SJCRH30 (cell line): ENCODE measurements at regions not wholly inside any gene's neighbourhood (a gene's known extent, or its start where the extent isn't known, plus 50 kb on each side); places are given as distances from the start of the nearest gene placed in this dataset.

ENCODE experiments used
- DNase-seq, 2 experiments: peaks; one replicate each; pipeline ENCODE4 v3.0.0-alpha.2; 2015 to 2020
- H3K27ac ChIP-seq: fragments of 250-450 bp; sonication (Bioruptor Pico); 2 replicates; pipeline ENCODE4 v1.5.1; 2020; ENCODE audit warnings: mild to moderate bottlenecking, moderate library complexity
- H3K27me3 ChIP-seq: fragments of 250-450 bp; sonication (Bioruptor Pico); 2 replicates; pipeline ENCODE4 v1.5.1; 2020; ENCODE audit warnings: mild to moderate bottlenecking, moderate library complexity
- H3K36me3 ChIP-seq: fragments of 250-450 bp; sonication (Bioruptor Pico); 2 replicates; pipeline ENCODE4 v1.5.1; 2020; ENCODE audit warnings: mild to moderate bottlenecking, moderate library complexity
- H3K4me1 ChIP-seq: fragments of 250-450 bp; sonication (Bioruptor Pico); 2 replicates; pipeline ENCODE4 v1.5.1; 2020; ENCODE audit warnings: mild to moderate bottlenecking, moderate library complexity
- H3K4me3 ChIP-seq: fragments of 250-450 bp; sonication (Bioruptor Pico); 2 replicates; pipeline ENCODE4 v1.5.1; 2020; ENCODE audit warnings: mild to moderate bottlenecking, moderate library complexity
- H3K9me3 ChIP-seq: fragments of 250-450 bp; sonication (Bioruptor Pico); replicated peaks from 2 replicates; pipeline ENCODE4 v1.5.1; 2020; ENCODE audit warnings: mild to moderate bottlenecking, moderate library complexity

DNA sequence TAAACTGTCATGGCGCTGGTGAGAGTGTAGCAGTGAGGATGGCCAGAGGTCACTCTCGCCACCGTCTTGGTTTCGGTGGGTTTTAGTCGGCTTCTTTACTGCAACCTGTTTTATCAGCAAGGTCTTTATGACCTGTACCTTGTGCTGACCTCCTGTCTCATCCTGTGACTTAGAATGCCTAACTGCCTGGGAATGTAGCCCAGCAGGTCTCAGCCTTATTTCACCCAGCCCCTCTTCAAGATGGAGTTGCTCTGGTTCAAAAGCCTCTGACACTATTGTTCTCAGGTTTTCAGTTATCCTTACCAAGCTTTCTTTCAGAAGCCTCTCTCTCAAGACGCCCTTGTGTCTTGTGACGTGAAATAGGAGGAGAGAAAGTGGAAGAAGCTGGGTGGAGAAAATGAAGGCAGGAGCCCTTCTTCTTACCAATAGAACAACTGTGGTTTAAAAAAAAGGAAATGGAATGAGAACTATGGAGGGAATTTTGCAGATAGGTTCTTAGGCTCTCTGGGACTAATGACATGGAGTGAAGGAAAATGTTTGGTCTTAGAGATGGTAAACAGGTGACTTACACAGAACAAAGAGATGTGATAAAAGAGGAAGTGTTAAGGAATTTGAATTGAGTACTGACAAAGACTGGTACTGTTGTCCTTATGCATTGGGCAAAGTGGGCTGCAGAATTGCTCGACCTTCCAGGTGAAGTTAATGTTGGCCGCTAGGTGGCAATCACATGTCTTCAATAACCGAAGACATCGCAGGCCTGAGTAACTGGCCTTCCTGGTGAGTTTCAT is 133.3 kb upstream of the RAI14 start:
- Histone ChIP-seq H3K27me3 (no peaks in the 10 kb centered on the region), H3K4me3 (no peak overlapping the region), H3K27ac (no peak overlapping the region), H3K4me1 (no peaks in the 10 kb centered on the region), H3K36me3 (no peaks in the 10 kb centered on the region), H3K9me3 (no peaks in the 10 kb centered on the region)
- peak; percentile 76 to 88 for DNase-seq

DNA sequence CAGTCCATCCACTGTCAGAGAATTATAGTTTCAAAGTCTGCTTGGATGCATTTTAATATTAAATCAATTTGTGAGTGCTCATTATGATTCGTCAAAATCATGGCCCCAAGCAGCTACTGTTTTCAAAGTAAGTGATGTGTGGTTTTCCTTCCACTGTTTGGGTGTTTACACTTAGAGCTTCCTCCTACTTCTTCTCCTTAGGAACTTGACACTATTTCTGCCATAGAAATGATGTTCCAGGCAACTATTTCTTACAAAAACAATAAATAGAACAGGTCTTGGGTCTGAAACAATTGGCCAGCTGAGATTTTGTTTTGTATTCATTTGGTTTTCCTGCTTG is 132.8 kb upstream of the RAI14 start:
- no peak overlapping the region for H3K27ac ChIP-seq
- H3K27me3 ChIP-seq: no peaks in the 10 kb centered on the region
- DNase-seq: no peak
- no peaks in the 10 kb centered on the region for H3K9me3 ChIP-seq
- H3K36me3 ChIP-seq: no peaks in the 10 kb centered on the region
- H3K4me3 ChIP-seq: no peak overlapping the region
- no peaks in the 10 kb centered on the region for H3K4me1 ChIP-seq

DNA sequence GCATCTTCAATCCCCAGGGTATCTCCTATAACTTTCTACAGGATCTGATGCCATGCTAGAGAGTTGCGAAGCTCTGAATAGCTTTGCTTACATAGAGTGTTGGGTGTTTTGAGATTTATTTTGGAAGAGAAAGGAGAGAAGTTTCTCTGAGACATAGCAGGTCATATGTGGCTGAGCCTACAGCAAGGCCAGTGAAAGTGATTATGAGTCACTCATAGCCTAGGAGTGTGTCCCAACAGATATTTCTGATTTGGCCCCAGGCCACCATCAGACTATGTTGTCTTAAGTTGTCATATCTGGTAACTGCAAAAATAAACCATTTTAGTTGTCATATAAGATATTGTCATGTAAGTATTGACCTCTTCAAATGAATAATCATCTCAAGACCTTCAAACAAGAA is 132.0 kb upstream of the RAI14 start:
- Histone ChIP-seq H3K4me1 (no peaks in the 10 kb centered on the region), H3K4me3 (no peak overlapping the region), H3K27me3 (no peaks in the 10 kb centered on the region), H3K27ac (no peak overlapping the region), H3K36me3 (no peaks in the 10 kb centered on the region), H3K9me3 (no peaks in the 10 kb centered on the region)
- DNase-seq: no peak

DNA sequence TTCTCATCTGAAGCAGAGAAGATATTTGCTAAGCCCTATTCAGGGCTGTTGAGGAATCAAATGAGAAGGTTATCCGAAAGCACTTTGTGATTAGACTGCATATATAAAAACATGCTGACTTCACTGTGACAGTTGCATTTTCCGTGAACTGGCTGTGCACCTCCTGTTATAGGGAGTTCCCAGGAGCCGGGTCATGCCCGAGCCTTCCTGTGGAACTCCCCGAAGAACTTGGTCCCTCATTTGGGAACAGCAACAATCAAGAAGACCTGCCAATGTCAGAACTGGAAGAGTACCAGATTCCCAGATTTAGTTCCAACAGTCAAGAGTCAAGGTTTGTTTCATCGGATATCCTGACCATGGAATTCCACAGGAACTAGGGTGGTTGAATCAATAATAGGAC is 130.4 kb upstream of the RAI14 start:
- DNase-seq: no peak
- Histone ChIP-seq H3K9me3 (no peaks in the 10 kb centered on the region), H3K36me3 (no peaks in the 10 kb centered on the region), H3K27me3 (no peaks in the 10 kb centered on the region), H3K4me1 (no peaks in the 10 kb centered on the region), H3K4me3 (no peak overlapping the region), H3K27ac (no peak overlapping the region)

DNA sequence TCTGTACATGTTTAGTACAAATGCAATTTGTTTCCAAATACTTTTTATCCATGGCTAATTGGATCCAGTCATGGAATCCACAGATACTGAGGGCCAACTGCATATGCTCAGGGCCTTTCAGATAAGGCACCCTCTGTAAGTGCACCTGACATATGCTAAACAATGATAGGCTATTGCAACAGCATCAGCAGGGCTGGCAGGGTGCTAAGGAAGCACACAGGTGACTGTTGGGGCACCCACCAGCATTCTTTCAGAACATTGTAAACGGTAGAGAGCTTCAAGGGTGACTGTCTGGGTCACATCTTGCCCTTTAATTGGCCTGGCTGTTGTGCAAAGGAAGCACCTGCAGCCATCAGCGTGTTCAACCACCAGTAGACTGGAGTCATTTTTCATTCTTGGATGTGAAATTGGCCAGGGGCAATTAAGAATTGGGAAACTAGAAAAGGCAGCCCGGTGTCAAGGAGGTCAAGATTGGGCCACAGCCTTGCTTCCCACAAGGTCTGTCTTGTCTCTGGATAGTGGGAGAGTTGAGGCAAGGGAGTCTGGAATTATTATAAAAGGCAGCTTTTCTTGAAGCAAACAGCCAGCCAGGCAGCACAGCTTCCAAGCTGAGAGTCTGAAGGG is 129.3 kb upstream of the RAI14 start:
- Histone ChIP-seq H3K36me3 (no peaks in the 10 kb centered on the region), H3K4me3 (no peak overlapping the region), H3K4me1 (peaks cover 4% of the 10 kb centered on the region), H3K9me3 (no peaks in the 10 kb centered on the region), H3K27ac (no peak overlapping the region), H3K27me3 (no peaks in the 10 kb centered on the region)
- no peak for DNase-seq

DNA sequence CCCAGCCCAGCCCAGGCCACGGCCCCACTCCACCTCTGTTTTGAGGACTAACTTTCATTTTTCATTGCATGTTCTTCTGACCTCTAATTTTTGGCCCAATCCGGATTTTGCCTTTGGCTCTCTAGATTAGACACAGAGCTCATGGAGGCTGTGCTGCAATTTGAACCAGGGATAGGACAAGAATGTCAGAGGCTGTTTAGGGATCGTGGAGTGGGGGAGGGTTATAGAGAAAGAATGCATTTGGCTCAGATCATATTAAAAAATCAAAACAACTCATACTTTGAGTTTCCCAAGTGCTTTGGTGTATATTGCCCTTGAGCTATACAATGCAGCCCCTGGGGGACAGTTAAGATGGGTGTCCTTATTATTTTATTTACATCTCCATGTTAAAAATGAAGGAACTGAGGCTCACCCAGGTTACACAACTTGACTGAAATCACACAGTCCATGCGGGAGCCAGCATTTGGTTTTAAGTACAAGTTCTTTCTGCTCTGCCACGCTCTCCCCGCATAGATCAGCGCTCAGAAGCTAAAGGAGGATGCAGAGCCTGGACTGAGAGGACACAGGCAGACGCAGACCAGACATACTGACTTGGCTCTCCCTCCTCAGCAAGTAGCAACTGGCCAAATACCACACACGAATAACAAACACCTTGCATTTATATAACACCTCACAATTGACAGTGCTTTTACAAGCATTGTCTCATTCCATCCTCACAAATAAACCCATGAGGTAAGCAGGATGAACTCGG is 126.4 kb upstream of the RAI14 start:
- Histone ChIP-seq H3K36me3 (no peaks in the 10 kb centered on the region), H3K4me1 (peaks cover 26% of the 10 kb centered on the region), H3K27me3 (no peaks in the 10 kb centered on the region), H3K9me3 (no peaks in the 10 kb centered on the region), H3K4me3 (no peak overlapping the region), H3K27ac (no peak overlapping the region)
- no peak for DNase-seq

DNA sequence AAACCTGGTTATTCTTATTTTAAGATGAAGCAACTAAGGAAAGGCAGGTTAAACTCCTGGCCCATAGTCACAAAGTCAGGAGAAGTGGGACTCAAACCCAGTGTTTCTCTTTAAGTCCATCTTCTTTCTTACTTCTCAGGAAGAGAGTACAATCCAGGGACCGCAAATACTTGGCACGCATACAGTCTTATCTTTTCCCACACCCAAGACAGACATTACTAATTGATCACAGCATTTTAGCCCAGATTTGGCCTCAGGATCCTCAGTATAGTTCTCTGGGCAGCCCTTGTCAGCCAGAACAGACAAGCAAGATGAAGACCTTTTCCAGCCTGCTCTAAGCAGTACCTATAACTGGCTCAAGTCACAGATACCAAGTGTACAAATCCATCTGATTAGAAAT is 125.5 kb upstream of the RAI14 start:
- no peak overlapping the region for H3K27ac ChIP-seq
- no peaks in the 10 kb centered on the region for H3K36me3 ChIP-seq
- H3K27me3 ChIP-seq: no peaks in the 10 kb centered on the region
- no peak for DNase-seq
- H3K4me1 ChIP-seq: peaks cover 30% of the 10 kb centered on the region
- no peaks in the 10 kb centered on the region for H3K9me3 ChIP-seq
- H3K4me3 ChIP-seq: no peak overlapping the region

DNA sequence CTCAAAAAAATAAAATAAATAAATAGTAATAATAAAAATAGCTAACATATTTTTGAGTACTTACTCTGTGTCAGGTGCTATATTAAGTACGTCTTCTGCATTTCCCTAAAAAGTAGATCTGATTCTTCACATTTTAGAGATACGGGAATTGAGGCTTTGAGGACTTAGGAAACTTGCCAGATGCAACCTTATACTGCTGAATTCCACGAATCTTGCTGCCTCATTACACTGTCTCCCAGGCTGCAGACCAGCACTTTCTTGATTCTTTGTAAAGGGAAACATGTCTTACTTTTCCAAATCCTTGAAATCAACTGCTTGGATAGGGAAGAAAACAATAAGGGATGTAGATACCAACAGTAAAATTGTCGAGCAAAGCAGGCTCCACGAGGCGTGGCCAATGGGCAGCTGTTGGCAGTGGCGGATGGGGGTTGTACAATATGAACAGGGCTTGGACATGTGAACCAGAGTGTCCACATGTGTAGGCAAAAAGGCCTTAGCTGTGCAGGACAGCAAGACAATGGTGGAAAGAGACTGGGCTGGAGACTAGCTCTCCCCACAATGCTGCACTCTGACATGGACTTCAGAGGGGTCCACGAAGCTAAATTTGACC is 124.3 kb upstream of the RAI14 start:
- H3K4me1 ChIP-seq: peaks cover 30% of the 10 kb centered on the region
- DNase-seq: peak; percentile 47 to 50
- no peaks in the 10 kb centered on the region for H3K9me3 ChIP-seq
- no peaks in the 10 kb centered on the region for H3K36me3 ChIP-seq
- no peaks in the 10 kb centered on the region for H3K27me3 ChIP-seq
- H3K4me3 ChIP-seq: no peak overlapping the region
- H3K27ac ChIP-seq: no peak overlapping the region; the same call in 1 of the 2 replicates

DNA sequence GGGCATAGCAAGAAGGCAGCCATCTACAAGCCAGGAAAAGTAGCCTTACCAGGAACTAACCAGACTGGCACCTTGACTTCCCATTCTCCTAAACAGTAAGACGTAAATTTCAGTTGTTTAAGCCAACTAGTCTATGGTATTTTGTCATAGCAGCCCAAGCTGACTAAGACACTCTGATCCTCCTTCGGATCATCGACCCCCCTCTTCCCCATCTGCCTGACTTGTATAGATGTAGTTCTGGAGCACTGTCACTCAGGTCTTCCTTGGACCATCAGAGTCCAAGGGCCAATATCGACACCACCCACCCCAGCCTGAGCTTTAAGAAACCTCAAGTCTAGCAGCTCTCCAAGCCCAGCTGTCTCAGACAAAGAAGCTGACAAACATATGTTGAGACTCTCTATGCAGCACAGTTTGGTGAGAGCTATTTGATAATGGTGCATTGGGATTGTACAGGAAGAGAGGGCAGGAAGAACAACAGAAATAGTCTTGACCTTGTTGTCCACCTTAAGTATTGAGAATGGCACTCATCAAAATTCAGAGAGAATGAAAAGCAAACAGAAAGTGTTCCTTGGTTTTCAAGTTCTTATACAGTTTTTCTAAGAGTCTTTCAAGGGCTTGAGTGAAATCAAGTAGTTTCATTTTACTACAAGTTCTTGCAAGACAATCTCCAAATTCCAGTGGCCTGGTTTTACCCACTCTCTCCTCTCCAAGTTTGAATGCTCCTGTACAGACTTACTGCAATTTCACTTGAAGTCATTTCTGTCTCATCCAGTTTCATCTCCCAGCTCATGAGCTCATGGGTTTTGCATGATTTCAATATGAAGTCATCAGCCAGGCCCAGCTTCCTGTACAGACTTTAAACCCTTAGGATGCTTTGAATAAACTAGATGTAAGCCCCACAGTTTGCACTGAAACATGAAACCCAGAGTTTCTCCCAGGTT is 122.3 kb upstream of the RAI14 start:
- Histone ChIP-seq H3K27ac (peak overlapping the region; percentile 33; the same call in 1 of the 2 replicates), H3K4me3 (no peak overlapping the region), H3K9me3 (no peaks in the 10 kb centered on the region), H3K36me3 (no peaks in the 10 kb centered on the region), H3K27me3 (no peaks in the 10 kb centered on the region), H3K4me1 (peaks cover 30% of the 10 kb centered on the region)
- DNase-seq: peak; percentile 29 to 49

DNA sequence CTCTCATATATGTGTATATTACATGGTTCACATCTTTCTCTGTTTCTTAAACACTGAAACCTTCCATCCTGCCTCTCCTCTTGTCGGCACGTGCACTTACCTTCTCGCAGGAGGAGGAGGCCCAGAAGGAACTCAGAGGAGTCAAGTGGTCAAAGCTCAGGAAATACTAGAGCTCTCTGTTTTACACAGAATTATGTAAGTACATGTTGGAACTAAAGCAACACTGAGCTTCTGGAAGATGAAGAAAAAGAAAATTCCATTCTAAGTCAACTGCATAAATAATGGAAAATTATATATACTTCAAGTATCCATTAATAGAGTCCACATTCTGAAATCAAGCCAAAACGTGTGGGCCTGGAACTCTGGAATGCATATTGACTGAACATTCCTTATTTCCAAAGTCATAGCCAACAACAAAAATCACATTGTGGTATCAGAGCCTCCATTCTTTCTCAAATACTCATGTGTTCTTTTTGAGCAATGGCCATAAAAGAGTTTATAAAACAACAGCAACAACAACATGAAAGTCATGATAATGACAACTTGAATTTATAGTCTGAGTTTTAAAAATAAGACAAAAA is 121.5 kb upstream of the RAI14 start:
- H3K27ac ChIP-seq: peak overlapping the region; percentile 33; the same call in 1 of the 2 replicates
- no peak overlapping the region for H3K4me3 ChIP-seq
- no peaks in the 10 kb centered on the region for H3K27me3 ChIP-seq
- H3K4me1 ChIP-seq: peaks cover 30% of the 10 kb centered on the region
- H3K9me3 ChIP-seq: no peaks in the 10 kb centered on the region
- DNase-seq: no peak
- no peaks in the 10 kb centered on the region for H3K36me3 ChIP-seq

DNA sequence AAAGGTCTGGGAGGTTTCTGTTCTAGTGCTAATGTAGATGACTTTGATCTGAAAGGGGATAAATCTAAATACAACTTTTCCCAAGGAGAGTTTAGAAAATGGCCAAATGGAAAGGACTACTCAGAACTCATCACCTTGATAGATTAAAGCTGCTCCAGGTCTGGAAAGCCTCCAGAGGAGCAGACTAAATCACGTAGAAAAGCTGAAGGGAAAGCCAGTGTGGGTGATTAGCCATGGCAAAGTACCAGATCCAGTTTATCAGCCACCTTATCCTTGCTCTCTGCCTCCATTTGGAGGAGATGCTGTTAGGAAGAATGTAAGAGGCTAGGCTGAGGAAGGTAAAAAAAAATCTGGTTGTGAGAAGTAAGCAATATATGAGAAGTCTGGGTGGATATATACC is 120.7 kb upstream of the RAI14 start:
- Histone ChIP-seq H3K27me3 (no peaks in the 10 kb centered on the region), H3K27ac (no peak overlapping the region)
- DNase-seq: no peak

DNA sequence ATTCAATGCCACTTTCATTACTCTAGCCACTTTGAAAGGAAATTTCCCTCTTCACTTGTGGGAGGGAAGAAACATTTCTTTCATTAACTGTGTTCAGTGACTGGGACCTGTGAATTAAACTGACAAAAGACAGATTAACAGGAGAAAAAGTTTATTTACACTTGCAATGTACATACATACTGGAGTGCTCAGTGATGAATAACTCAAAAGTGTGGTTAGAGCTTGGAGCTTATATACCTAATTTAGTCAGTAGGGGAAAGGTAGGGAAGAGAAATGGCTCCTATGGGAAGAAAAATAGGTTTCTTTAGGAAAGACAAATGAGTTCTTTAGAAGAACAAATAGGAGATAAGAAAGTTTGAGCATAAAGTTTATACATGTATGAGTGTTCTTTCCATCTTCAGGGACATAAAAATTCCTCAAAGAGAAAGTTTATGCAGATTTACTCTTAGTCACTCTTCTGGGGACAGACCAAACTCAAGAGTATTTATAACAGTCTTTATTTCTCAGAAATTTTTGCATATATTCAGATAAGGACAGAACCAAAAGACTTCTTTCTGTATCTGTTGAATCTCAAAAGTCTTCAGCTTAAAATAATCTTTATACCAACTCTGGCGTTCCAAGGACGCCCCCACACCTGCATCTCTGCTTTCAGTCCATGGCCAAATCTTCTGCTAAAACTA is 120.0 kb upstream of the RAI14 start:
- Histone ChIP-seq H3K4me3 (no peak overlapping the region), H3K36me3 (no peaks in the 10 kb centered on the region), H3K27me3 (no peaks in the 10 kb centered on the region), H3K9me3 (no peaks in the 10 kb centered on the region), H3K27ac (no peak overlapping the region), H3K4me1 (peaks cover 30% of the 10 kb centered on the region)
- DNase-seq: no peak

More for the DNA sequence above, 120.7 kb upstream of the RAI14 start:
- Histone ChIP-seq H3K4me3 (no peak overlapping the region), H3K36me3 (no peaks in the 10 kb centered on the region), H3K9me3 (no peaks in the 10 kb centered on the region), H3K4me1 (peaks cover 30% of the 10 kb centered on the region)

DNA sequence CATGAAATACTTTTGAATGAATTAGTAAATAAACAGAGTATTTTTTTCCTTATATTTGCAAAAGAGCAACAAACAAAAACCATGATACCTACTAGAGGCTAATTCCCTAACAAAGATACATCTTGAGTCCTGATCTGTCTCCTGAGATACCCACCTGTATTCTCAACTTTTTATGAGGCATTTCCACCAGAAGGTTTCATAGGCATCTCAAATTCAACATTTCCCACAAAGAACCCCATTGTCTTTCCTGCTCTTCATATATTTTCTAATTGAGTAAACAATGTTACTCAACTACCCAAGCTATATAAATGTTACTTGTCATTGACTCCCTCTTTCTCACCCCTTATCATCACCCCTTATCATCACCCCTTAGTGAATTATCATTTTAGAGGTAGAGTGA is 119.4 kb upstream of the RAI14 start:
- Histone ChIP-seq H3K9me3 (no peaks in the 10 kb centered on the region), H3K4me1 (peaks cover 27% of the 10 kb centered on the region), H3K27me3 (no peaks in the 10 kb centered on the region), H3K36me3 (no peaks in the 10 kb centered on the region), H3K4me3 (no peak overlapping the region), H3K27ac (no peak overlapping the region)
- DNase-seq: no peak
